ENCODE measurements at regions not wholly inside any gene's neighbourhood (a gene's known extent, or its start where the extent isn't known, plus 50 kb on each side); places are given as distances from the start of the nearest gene placed in this dataset.

DNA sequence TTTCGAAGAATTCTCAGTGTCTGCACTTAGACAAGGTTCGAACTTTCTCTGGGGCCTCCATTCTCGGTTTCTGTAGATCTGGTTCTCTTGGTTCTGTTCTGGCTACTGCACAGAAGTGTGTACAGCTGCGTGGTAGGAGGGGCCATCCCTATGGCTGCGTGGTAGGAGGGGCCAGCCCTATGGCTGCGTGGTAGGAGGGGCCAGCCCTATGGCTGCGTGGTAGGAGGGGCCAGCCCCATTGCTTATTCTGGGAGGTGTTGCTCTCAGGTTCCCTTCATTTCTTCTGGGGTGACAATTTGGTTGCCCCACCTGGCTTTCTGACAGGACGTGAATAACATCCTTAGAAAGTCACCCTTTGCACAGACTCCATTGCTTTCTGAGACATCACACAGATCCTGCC is 65.2 kb upstream of the CHST15 start:
- peak in 1 of 3 donors; percentile 7 for DNase-seq
- Histone ChIP-seq H3K9ac (ENCODE audit: insufficient read depth in 1 of 2, low read length in 2 of 2) (no peak overlapping the region), H3K4me1 (ENCODE audit: control insufficient read depth in 5 of 5, insufficient read depth in 5 of 5, low read length in 5 of 5) (peaks cover 0 to 27% (median 16%) of the 10 kb centered on the region in 5 donors), H3K36me3 (ENCODE audit: control insufficient read depth in 4 of 4, insufficient read depth in 4 of 4, low read length in 4 of 4) (no peaks in the 10 kb centered on the region), H3K27me3 (ENCODE audit: control insufficient read depth in 3 of 3, insufficient read depth in 3 of 3, low read length in 2 of 3) (peaks cover 0 to 12% (median 9%) of the 10 kb centered on the region in 3 donors), H3K27ac (ENCODE audit: low read depth in 1 of 2, low read length in 1 of 2) (no peak overlapping the region), H3K9me3 (ENCODE audit: control insufficient read depth in 4 of 4, insufficient read depth in 3 of 4, low read length in 3 of 4) (peaks cover 0 to under 1% (median 0%) of the 10 kb centered on the region in 4 donors), H3K4me3 (no peak overlapping the region)
- ATAC-seq (ENCODE audit: insufficient read depth, low FRiP score): no peak
- TF ChIP-seq CTCF (IDR thresholded peaks at IDR 0.05; ENCODE audit: control extremely low read depth, extremely low read depth): no peak
- WGBS, 2 donors: 94 to 97% methylated on average over 8 of the region's 8 CpGs

DNA sequence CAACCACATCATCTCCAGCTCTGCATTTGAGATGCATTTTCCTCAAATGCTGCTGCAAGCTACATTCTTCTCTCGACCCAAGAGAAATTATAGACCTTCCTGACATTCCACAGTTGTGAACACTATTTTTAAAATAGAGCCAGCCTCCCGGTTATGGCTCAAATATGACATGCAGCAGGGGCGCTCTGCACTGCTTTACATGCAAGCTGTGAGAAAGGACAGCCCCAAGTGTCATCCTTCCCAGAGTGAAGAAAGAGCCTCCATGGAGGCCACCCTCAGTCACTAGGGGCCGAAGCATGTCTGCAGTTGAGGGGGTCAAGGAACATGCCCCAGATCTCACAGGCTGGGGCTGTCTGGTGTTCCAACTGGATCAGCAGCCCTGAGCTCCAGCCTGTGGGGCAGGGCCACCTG is 63.9 kb upstream of the CHST15 start:
- no peak for TF ChIP-seq CTCF (IDR thresholded peaks at IDR 0.05; ENCODE audit: control extremely low read depth, extremely low read depth)
- Histone ChIP-seq H3K4me1 (ENCODE audit: control insufficient read depth in 5 of 5, insufficient read depth in 5 of 5, low read length in 5 of 5) (peaks cover 0 to 41% (median 22%) of the 10 kb centered on the region in 5 donors), H3K9me3 (ENCODE audit: control insufficient read depth in 4 of 4, insufficient read depth in 3 of 4, low read length in 3 of 4) (peaks cover 0 to 2% (median 0%) of the 10 kb centered on the region in 4 donors), H3K36me3 (ENCODE audit: control insufficient read depth in 4 of 4, insufficient read depth in 4 of 4, low read length in 4 of 4) (no peaks in the 10 kb centered on the region), H3K27ac (ENCODE audit: low read depth in 1 of 2, low read length in 1 of 2) (no peak overlapping the region), H3K27me3 (ENCODE audit: control insufficient read depth in 3 of 3, insufficient read depth in 3 of 3, low read length in 2 of 3) (peaks cover 0 to 11% (median 9%) of the 10 kb centered on the region in 3 donors), H3K9ac (ENCODE audit: insufficient read depth in 1 of 2, low read length in 2 of 2) (no peak overlapping the region), H3K4me3 (no peak overlapping the region)
- 71 to 82% methylated on average over 4 of the region's 4 CpGs for WGBS, 2 donors
- DNase-seq (peak in 1 of 3 donors; percentile 9), ATAC-seq (ENCODE audit: insufficient read depth, low FRiP score) (no peak)

GRCh38 chr10:124156524-124157260 is 63.3 kb upstream of the CHST15 start:
- Histone ChIP-seq H3K36me3 (ENCODE audit: control insufficient read depth in 4 of 4, insufficient read depth in 4 of 4, low read length in 4 of 4) (no peaks in the 10 kb centered on the region), H3K4me1 (ENCODE audit: control insufficient read depth in 5 of 5, insufficient read depth in 5 of 5, low read length in 5 of 5) (peaks cover 0 to 44% (median 22%) of the 10 kb centered on the region in 5 donors), H3K27me3 (ENCODE audit: control insufficient read depth in 3 of 3, insufficient read depth in 3 of 3, low read length in 2 of 3) (peaks cover 0 to 11% (median 9%) of the 10 kb centered on the region in 3 donors), H3K27ac (ENCODE audit: low read depth in 1 of 2, low read length in 1 of 2) (peak overlapping the region in 1 of 2 donors; percentile 41), H3K4me3 (no peak overlapping the region), H3K9me3 (ENCODE audit: control insufficient read depth in 4 of 4, insufficient read depth in 3 of 4, low read length in 3 of 4) (peaks cover 0 to 2% (median 0%) of the 10 kb centered on the region in 4 donors), H3K9ac (ENCODE audit: insufficient read depth in 1 of 2, low read length in 2 of 2) (no peak overlapping the region)
- DNase-seq (peak; percentile 49 to 57 (median 56)), ATAC-seq (ENCODE audit: insufficient read depth, low FRiP score) (no peak)
- WGBS, 2 donors: 63 to 75% methylated on average over 17 of the region's 17 CpGs
- no peak for TF ChIP-seq CTCF (IDR thresholded peaks at IDR 0.05; ENCODE audit: control extremely low read depth, extremely low read depth)

All from lung (tissue), 11 donors.